WTC11 (cell line): ENCODE measurements at regions not wholly inside any gene's neighbourhood (a gene's known extent, or its start where the extent isn't known, plus 50 kb on each side); places are given as distances from the start of the nearest gene placed in this dataset.

Source experiments
- ATAC-seq: fragments of 200-7000 bp; cut with Tn5 transposase; 2 replicates; pipeline ENCODE4 v1.10.0; 2021; ENCODE audit warnings: mild to moderate bottlenecking, moderate library complexity
- CTCF ChIA-PET: fragments of 300-600 bp; sonication (Branson Sonifier 250); formaldehyde crosslinking; loops from one replicate; lab custom pipeline; 2021; ENCODE audit warnings: antibody characterized with exemption; lab: Charles Lee
- POLR2A ChIA-PET: fragments of 350-600 bp; sonication (Branson Sonifier 250); formaldehyde crosslinking; loops from one replicate; lab custom pipeline; 2021; ENCODE audit warnings: antibody characterized with exemption; lab: Charles Lee
- DNase-seq: peaks from one replicate; pipeline ENCODE4 v3.0.0; 2021; ENCODE audit warnings: low spot score
- H3K27ac Mint-ChIP-seq: 2 replicates; pipeline ENCODE4 v1.8.0; 2021; ENCODE audit warnings: mixed read lengths
- H3K27me3 Mint-ChIP-seq: 2 replicates; pipeline ENCODE4 v1.8.0; 2021; ENCODE audit warnings: low read depth, mild to moderate bottlenecking, moderate library complexity, mixed read lengths
- H3K36me3 Mint-ChIP-seq: 2 replicates; pipeline ENCODE4 v1.8.0; 2021; ENCODE audit warnings: mixed read lengths
- H3K4me1 Mint-ChIP-seq: 2 replicates; pipeline ENCODE4 v1.8.0; 2022; ENCODE audit warnings: mixed read lengths
- H3K4me3 Mint-ChIP-seq: 2 replicates; pipeline ENCODE4 v1.8.0; 2021; ENCODE audit warnings: mild to moderate bottlenecking, moderate library complexity, mixed read lengths
- H3K9me3 Mint-ChIP-seq: 2 replicates; pipeline ENCODE4 v1.8.0; 2021; ENCODE audit warnings: mixed read lengths
- E2F4 ChIP-seq: sonication (generic); formaldehyde crosslinking; IDR thresholded peaks from 2 replicates; pipeline ENCODE4 v1.8.1; 2022; ENCODE audit warnings: low read depth, mild to moderate bottlenecking, moderate library complexity, missing genetic modification reagents, borderline replicate concordance
- FOXJ3 ChIP-seq: sonication (generic); formaldehyde crosslinking; IDR thresholded peaks from 2 replicates; pipeline ENCODE4 v1.9.0; 2021; ENCODE audit warnings: missing genetic modification reagents, mild to moderate bottlenecking, borderline replicate concordance
- GABPB1 ChIP-seq: sonication (generic); formaldehyde crosslinking; IDR thresholded peaks from 2 replicates; pipeline ENCODE4 v1.8.1; 2023; ENCODE audit warnings: mild to moderate bottlenecking, missing genetic modification reagents
- HMGXB4 ChIP-seq: sonication (generic); formaldehyde crosslinking; IDR thresholded peaks from 2 replicates; pipeline ENCODE4 v1.8.1; 2023; ENCODE audit warnings: mild to moderate bottlenecking, moderate library complexity, missing genetic modification reagents
- MXD4 ChIP-seq: fragments of 250-450 bp; sonication (Bioruptor Pico); IDR thresholded peaks from 2 replicates; pipeline ENCODE4 v1.8.0; 2021; ENCODE audit warnings: mild to moderate bottlenecking, moderate library complexity, borderline replicate concordance
- OVOL2 ChIP-seq: fragments of 250-450 bp; sonication (Bioruptor Pico); IDR thresholded peaks from 2 replicates; pipeline ENCODE4 v1.9.0; 2021; ENCODE audit warnings: mild to moderate bottlenecking, borderline replicate concordance
- ZBTB43 ChIP-seq: sonication (generic); formaldehyde crosslinking; IDR thresholded peaks from 2 replicates; pipeline ENCODE4 v1.8.1; 2023; ENCODE audit warnings: mild to moderate bottlenecking, missing genetic modification reagents
- ZNF232 ChIP-seq: sonication (generic); formaldehyde crosslinking; IDR thresholded peaks from 2 replicates; pipeline ENCODE4 v1.8.0; 2022; ENCODE audit warnings: mild to moderate bottlenecking, missing genetic modification reagents
- ZNF416 ChIP-seq: fragments of 250-450 bp; sonication (Bioruptor Pico); IDR thresholded peaks from 2 replicates; pipeline ENCODE4 v1.9.0; 2021; ENCODE audit warnings: mild to moderate bottlenecking, inconsistent platforms
- TF ChIP-seq, protein P1 (sequence below): sonication (generic); formaldehyde crosslinking; IDR thresholded peaks from 2 replicates; pipeline ENCODE4 v1.8.1; 2022; ENCODE audit warnings: mild to moderate bottlenecking, moderate library complexity, missing genetic modification reagents
- TF ChIP-seq, protein P2 (sequence below): sonication (generic); formaldehyde crosslinking; conservative IDR thresholded peaks from 2 replicates; pipeline ENCODE4 v1.8.1; 2022; ENCODE audit warnings: mild to moderate bottlenecking, missing genetic modification reagents
- TF ChIP-seq, protein P3 (sequence below): fragments of 250-450 bp; sonication (Bioruptor Pico); IDR thresholded peaks from 2 replicates; pipeline ENCODE4 v1.9.0; 2021; ENCODE audit warnings: mild to moderate bottlenecking
- TF ChIP-seq, protein P4 (sequence below): sonication (generic); formaldehyde crosslinking; IDR thresholded peaks from 2 replicates; pipeline ENCODE4 v1.8.0; 2023; ENCODE audit warnings: missing genetic modification reagents, mild to moderate bottlenecking, borderline replicate concordance

DNA sequence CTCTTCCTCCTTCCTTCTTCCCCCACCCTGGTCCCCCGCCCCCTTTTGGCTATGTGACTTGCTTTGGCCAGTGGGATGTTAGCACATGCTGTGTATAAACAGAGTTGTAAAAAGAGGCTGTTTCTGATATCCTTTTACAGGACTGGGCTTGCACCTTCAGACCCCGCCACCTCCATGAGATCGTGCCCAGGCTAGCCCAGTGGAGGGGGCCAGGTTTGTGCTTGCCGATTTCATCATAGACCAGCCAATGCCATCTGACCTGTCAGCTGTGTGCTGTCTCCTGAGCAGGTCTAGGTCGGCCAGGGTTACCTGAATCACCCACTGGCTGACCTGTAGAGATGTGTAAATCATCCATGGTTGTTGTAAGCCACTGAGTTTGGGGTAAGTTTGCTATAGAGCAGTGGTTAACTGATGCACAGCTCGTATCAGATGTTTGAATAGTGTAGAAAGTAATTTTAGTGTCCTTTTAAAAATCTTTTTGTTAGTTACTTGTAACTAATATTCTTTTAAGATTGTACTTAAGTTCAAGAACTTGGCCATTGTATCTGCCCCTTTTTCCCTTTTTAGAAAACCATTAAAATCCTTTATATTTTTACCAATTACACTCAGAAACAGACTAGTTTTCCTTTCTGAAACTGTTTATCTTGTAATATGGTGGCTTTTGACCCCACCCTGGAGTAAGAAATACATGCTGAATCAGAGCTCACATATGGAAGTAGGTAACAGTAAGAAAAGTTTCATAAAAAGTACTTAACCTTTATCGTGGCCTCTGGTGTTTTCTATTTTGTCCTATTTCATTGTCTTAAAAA is 122.0 kb upstream of the MGAT5 start (continued):
- TF ChIP-seq E2F4 (CRISPR knock-in tag) (no peak), ZNF232 (CRISPR knock-in tag) (no peak)
- TF ChIP-seq, all 79 proteins: peak for 0

GRCh38 chr2:134132490-134132857 is 121.4 kb upstream of the MGAT5 start:
- no peak for DNase-seq
- TF ChIP-seq MXD4 (CRISPR knock-in tag) (no peak), OVOL2 (CRISPR knock-in tag) (no peak), HMGXB4 (CRISPR knock-in tag) (no peak), FOXJ3 (CRISPR knock-in tag) (no peak), ZNF416 (CRISPR knock-in tag) (no peak), ZBTB43 (CRISPR knock-in tag) (no peak), GABPB1 (CRISPR knock-in tag) (no peak)
- TF ChIP-seq, protein P1, sequence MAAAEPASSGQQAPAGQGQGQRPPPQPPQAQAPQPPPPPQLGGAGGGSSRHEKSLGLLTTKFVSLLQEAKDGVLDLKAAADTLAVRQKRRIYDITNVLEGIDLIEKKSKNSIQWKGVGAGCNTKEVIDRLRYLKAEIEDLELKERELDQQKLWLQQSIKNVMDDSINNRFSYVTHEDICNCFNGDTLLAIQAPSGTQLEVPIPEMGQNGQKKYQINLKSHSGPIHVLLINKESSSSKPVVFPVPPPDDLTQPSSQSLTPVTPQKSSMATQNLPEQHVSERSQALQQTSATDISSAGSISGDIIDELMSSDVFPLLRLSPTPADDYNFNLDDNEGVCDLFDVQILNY = no peak
- TF ChIP-seq, protein P2, sequence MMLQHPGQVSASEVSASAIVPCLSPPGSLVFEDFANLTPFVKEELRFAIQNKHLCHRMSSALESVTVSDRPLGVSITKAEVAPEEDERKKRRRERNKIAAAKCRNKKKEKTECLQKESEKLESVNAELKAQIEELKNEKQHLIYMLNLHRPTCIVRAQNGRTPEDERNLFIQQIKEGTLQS (CRISPR knock-in tag) = no peak
- TF ChIP-seq, protein P3, sequence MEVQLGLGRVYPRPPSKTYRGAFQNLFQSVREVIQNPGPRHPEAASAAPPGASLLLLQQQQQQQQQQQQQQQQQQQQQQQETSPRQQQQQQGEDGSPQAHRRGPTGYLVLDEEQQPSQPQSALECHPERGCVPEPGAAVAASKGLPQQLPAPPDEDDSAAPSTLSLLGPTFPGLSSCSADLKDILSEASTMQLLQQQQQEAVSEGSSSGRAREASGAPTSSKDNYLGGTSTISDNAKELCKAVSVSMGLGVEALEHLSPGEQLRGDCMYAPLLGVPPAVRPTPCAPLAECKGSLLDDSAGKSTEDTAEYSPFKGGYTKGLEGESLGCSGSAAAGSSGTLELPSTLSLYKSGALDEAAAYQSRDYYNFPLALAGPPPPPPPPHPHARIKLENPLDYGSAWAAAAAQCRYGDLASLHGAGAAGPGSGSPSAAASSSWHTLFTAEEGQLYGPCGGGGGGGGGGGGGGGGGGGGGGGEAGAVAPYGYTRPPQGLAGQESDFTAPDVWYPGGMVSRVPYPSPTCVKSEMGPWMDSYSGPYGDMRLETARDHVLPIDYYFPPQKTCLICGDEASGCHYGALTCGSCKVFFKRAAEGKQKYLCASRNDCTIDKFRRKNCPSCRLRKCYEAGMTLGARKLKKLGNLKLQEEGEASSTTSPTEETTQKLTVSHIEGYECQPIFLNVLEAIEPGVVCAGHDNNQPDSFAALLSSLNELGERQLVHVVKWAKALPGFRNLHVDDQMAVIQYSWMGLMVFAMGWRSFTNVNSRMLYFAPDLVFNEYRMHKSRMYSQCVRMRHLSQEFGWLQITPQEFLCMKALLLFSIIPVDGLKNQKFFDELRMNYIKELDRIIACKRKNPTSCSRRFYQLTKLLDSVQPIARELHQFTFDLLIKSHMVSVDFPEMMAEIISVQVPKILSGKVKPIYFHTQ = no peak
- TF ChIP-seq, protein P4, sequence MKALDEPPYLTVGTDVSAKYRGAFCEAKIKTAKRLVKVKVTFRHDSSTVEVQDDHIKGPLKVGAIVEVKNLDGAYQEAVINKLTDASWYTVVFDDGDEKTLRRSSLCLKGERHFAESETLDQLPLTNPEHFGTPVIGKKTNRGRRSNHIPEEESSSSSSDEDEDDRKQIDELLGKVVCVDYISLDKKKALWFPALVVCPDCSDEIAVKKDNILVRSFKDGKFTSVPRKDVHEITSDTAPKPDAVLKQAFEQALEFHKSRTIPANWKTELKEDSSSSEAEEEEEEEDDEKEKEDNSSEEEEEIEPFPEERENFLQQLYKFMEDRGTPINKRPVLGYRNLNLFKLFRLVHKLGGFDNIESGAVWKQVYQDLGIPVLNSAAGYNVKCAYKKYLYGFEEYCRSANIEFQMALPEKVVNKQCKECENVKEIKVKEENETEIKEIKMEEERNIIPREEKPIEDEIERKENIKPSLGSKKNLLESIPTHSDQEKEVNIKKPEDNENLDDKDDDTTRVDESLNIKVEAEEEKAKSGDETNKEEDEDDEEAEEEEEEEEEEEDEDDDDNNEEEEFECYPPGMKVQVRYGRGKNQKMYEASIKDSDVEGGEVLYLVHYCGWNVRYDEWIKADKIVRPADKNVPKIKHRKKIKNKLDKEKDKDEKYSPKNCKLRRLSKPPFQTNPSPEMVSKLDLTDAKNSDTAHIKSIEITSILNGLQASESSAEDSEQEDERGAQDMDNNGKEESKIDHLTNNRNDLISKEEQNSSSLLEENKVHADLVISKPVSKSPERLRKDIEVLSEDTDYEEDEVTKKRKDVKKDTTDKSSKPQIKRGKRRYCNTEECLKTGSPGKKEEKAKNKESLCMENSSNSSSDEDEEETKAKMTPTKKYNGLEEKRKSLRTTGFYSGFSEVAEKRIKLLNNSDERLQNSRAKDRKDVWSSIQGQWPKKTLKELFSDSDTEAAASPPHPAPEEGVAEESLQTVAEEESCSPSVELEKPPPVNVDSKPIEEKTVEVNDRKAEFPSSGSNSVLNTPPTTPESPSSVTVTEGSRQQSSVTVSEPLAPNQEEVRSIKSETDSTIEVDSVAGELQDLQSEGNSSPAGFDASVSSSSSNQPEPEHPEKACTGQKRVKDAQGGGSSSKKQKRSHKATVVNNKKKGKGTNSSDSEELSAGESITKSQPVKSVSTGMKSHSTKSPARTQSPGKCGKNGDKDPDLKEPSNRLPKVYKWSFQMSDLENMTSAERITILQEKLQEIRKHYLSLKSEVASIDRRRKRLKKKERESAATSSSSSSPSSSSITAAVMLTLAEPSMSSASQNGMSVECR = no peak
- Mint-ChIP-seq H3K4me3 (no peak overlapping the region), H3K27me3 (no peaks in the 10 kb centered on the region), H3K4me1 (peaks cover 55% of the 10 kb centered on the region), H3K27ac (peak overlapping the region; percentile 66; the same call in 1 of the 2 replicates), H3K9me3 (peaks cover 15% of the 10 kb centered on the region), H3K36me3 (peaks cover 31% of the 10 kb centered on the region)
- no peak for ATAC-seq
- CTCF ChIA-PET = no interaction called here
- POLR2A ChIA-PET = no interaction called here
